Dendritic cell treated with granulocyte-macrophage colony-stimulating factor and Interleukin-4, amounts not matched to agents 40 ng/mL and 50 ng/mL, for 4 days (primary cell): ENCODE measurements at regions not wholly inside any gene's neighbourhood (a gene's known extent, or its start where the extent isn't known, plus 50 kb on each side); places are given as distances from the start of the nearest gene placed in this dataset.

Experiments used
- H3K27ac Mint-ChIP-seq: one replicate; pipeline ENCODE4 v1.8.0; 2022; ENCODE audit warnings: mild to moderate bottlenecking, mixed read lengths
- H3K27me3 Mint-ChIP-seq: one replicate; pipeline ENCODE4 v1.8.0; 2022; ENCODE audit warnings: mild to moderate bottlenecking, mixed read lengths
- H3K36me3 Mint-ChIP-seq: one replicate; pipeline ENCODE4 v1.8.0; 2022; ENCODE audit warnings: low read depth, mixed read lengths
- H3K4me1 Mint-ChIP-seq: one replicate; pipeline ENCODE4 v1.8.0; 2022; ENCODE audit warnings: low read depth, mixed read lengths
- H3K4me3 Mint-ChIP-seq: one replicate; pipeline ENCODE4 v1.8.0; 2022; ENCODE audit warnings: mild to moderate bottlenecking, moderate library complexity, mixed read lengths
- H3K9me3 Mint-ChIP-seq: one replicate; pipeline ENCODE4 v1.8.0; 2022; ENCODE audit warnings: mixed read lengths
- intact Hi-C: fragments of 100-400 bp; cut with micrococcal nuclease; formaldehyde crosslinking; loops from one replicate; pipeline ENCODE4 v1.15.0; 2022

DNA sequence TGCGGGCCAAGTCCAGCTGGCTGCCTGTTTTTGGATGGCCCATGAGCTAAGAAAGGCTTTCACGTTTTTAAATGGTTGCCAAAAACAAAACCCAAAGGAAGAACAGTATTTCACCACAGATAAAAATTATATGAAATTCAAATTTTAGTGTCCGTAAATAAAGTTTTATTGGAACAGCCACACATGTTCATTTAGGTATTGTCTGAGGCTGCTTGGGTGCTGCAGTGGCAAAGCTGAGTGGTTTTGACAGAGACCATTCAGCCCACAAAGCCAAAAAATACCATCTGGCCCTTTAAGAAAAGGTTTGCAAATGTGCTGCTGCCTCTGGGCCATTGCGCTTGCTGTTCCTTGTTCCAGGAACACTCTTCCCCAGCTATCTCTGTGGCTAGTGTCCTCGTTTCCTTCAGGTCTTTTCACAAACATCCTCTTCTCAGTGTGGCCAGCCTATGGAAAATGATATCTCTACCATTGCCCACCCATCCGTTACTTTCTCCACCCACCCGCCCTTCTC is 232.9 kb upstream of the CIBAR2 start:
- Mint-ChIP-seq H3K27ac (no peak overlapping the region), H3K27me3 (peaks cover 4% of the 10 kb centered on the region), H3K4me3 (no peak overlapping the region), H3K9me3 (peaks cover 6% of the 10 kb centered on the region), H3K36me3 (no peaks in the 10 kb centered on the region), H3K4me1 (no peaks in the 10 kb centered on the region)
- intact Hi-C loops, result no loop called here

GRCh38 chr16:85346404-85347212 is 234.3 kb upstream of the CIBAR2 start:
- Mint-ChIP-seq H3K4me1 (no peaks in the 10 kb centered on the region), H3K27ac (no peak overlapping the region)

GRCh38 chr16:85347213-85347591 is 234.9 kb upstream of the CIBAR2 start:
- Mint-ChIP-seq H3K36me3 (no peaks in the 10 kb centered on the region), H3K4me1 (no peaks in the 10 kb centered on the region), H3K27ac (no peak overlapping the region), H3K27me3 (peaks cover 4% of the 10 kb centered on the region), H3K9me3 (peaks cover 6% of the 10 kb centered on the region), H3K4me3 (no peak overlapping the region)
- intact Hi-C loops, result no loop called here

More at GRCh38 chr16:85346404-85347212, 234.3 kb upstream of the CIBAR2 start:
- no peak overlapping the region for H3K4me3 Mint-ChIP-seq
- H3K27me3 Mint-ChIP-seq, result peaks cover 4% of the 10 kb centered on the region
- intact Hi-C loops, result no loop called here
- H3K36me3 Mint-ChIP-seq, result no peaks in the 10 kb centered on the region
- peaks cover 6% of the 10 kb centered on the region for H3K9me3 Mint-ChIP-seq

- intact Hi-C loops, result no loop called here
- H3K36me3 Mint-ChIP-seq, result no peaks in the 10 kb centered on the region
These were observed 236.0 kb upstream of the CIBAR2 start for GRCh38 chr16:85348065-85348840.

DNA sequence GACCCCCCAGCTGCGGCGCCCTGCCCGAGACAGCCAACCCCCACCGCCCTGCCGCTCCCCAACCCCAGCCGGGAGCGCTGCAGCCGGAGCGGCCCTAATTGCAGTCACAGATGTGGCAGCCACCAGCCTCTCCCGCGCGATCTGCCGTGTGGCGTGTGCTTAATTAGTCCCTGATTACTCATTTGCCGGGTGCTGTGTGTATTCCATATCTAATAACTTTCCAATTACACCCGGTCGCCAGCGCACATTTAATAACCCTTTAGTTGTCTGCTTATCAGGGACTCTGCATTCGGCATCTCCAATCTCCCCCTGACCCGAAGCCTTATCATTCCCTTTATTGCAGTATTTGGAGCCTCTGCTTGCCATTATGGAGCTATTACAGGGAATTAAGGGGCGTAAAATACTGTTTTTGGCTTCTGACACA is 236.7 kb upstream of the CIBAR2 start:
- intact Hi-C loops, result no loop called here
- peaks cover 5% of the 10 kb centered on the region for H3K27me3 Mint-ChIP-seq
- H3K4me3 Mint-ChIP-seq, result no peak overlapping the region
- H3K4me1 Mint-ChIP-seq, result no peaks in the 10 kb centered on the region
- no peaks in the 10 kb centered on the region for H3K36me3 Mint-ChIP-seq
- peaks cover 6% of the 10 kb centered on the region for H3K9me3 Mint-ChIP-seq
- no peak overlapping the region for H3K27ac Mint-ChIP-seq

More at GRCh38 chr16:85348065-85348840, 236.0 kb upstream of the CIBAR2 start:
- H3K4me3 Mint-ChIP-seq, result no peak overlapping the region
- peaks cover 6% of the 10 kb centered on the region for H3K9me3 Mint-ChIP-seq
- peaks cover 4% of the 10 kb centered on the region for H3K27me3 Mint-ChIP-seq
- no peaks in the 10 kb centered on the region for H3K4me1 Mint-ChIP-seq
- no peak overlapping the region for H3K27ac Mint-ChIP-seq

- peaks cover 11% of the 10 kb centered on the region for H3K27me3 Mint-ChIP-seq
- intact Hi-C loops, result no loop called here
- no peak overlapping the region for H3K27ac Mint-ChIP-seq
- H3K36me3 Mint-ChIP-seq, result no peaks in the 10 kb centered on the region
- peaks cover 6% of the 10 kb centered on the region for H3K9me3 Mint-ChIP-seq
- H3K4me3 Mint-ChIP-seq, result no peak overlapping the region
- no peaks in the 10 kb centered on the region for H3K4me1 Mint-ChIP-seq
These were observed 237.3 kb upstream of the CIBAR2 start for GRCh38 chr16:85349365-85350145.

- no peaks in the 10 kb centered on the region for H3K36me3 Mint-ChIP-seq
- no peaks in the 10 kb centered on the region for H3K4me1 Mint-ChIP-seq
- no peak overlapping the region for H3K4me3 Mint-ChIP-seq
- H3K27me3 Mint-ChIP-seq, result peaks cover 15% of the 10 kb centered on the region
- no peak overlapping the region for H3K27ac Mint-ChIP-seq
- intact Hi-C loops, result no loop called here
- H3K9me3 Mint-ChIP-seq, result peaks cover 6% of the 10 kb centered on the region
These were observed 238.0 kb upstream of the CIBAR2 start for GRCh38 chr16:85350146-85350728.

DNA sequence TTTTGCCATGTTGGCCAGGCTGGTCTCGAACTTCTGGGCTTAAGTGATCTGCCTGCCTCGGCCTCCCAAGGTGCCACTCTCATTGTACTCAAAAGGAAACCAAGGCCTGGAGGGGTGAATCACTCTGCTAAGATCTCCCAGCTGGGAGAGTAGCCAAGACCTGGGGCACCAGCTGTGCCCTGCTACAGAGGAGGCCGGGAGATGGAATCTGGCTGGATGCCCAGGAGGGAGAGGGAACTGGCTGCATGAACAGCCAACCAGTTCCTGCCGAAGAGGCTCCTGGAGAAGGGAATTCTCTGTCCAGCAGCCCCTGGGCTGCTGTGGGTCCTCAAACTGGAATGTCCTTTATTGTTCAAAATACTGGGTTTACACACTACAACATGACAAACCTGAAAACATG is 238.7 kb upstream of the CIBAR2 start:
- peaks cover 17% of the 10 kb centered on the region for H3K27me3 Mint-ChIP-seq
- intact Hi-C loops, result no loop called here
- no peak overlapping the region for H3K27ac Mint-ChIP-seq
- H3K9me3 Mint-ChIP-seq, result peaks cover 6% of the 10 kb centered on the region
- H3K36me3 Mint-ChIP-seq, result no peaks in the 10 kb centered on the region
- H3K4me3 Mint-ChIP-seq, result no peak overlapping the region
- no peaks in the 10 kb centered on the region for H3K4me1 Mint-ChIP-seq

DNA sequence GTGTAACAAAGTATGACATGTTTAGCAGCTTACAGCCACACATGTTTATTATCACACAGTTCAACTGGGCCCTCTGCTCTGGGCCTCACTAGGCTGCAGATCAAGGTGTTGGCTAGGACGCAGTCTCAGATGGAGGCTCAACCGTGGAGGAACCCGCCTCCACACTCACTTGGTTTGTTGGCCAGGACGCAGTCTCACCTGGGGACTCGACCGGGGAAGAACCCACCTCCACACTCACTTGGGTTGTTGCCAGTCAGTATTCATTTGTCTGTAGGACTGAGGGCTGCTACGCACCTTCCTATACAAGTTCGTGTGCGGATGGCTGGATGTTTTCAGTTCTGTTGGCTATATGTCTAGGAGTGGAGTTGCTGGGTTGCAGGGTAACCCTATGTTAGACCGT is 240.7 kb upstream of the CIBAR2 start:
- no peaks in the 10 kb centered on the region for H3K36me3 Mint-ChIP-seq
- intact Hi-C loops, result no loop called here
- no peak overlapping the region for H3K4me3 Mint-ChIP-seq

DNA sequence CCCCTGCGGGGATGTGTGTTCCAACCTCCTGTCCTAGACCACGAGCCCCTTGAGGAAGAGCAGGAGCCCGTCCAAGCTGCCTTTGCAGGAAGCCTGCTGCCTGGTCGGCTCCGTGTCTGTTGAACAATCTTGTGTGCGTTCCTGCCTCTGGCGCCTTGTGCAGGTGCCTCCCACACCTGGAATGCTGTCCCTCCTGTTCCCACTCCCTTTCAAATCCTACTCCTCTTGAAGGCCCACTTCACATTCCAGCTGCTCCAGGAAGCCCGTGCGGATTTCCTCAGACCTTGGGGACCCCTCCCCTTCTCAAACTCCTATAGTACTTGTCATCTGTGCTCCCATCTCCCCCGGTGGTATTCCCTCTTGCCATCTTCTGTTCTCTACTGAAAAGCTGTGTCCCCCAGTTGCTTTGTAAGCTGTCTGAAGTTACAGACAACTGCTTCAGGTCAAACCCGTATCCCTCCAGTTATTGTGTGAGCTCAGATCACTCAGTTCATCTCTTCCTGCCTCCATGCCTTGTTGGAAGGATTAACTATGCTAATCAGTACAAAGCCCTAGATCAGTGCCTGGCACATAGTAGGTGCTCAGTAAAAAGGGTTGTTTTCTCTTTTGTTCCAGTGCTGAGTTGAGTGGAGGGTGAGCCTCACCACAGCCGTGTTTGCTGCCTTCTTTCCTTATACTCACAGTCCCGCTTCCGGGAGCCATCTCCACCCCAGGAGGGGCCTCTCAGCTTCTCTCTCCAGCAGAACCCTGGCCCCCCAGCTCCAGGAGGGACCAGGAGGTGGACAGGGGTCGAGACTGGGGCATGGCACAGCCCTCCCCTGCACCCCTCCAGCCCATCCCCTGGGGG is 241.8 kb upstream of the CIBAR2 start:
- intact Hi-C loops, result no loop called here
- H3K4me1 Mint-ChIP-seq, result no peaks in the 10 kb centered on the region
- no peak overlapping the region for H3K27ac Mint-ChIP-seq
- H3K9me3 Mint-ChIP-seq, result no peaks in the 10 kb centered on the region
- H3K27me3 Mint-ChIP-seq, result peaks cover 17% of the 10 kb centered on the region
- no peak overlapping the region for H3K4me3 Mint-ChIP-seq
- no peaks in the 10 kb centered on the region for H3K36me3 Mint-ChIP-seq

More for the DNA sequence above, 240.7 kb upstream of the CIBAR2 start:
- H3K9me3 Mint-ChIP-seq, result no peaks in the 10 kb centered on the region
- H3K27me3 Mint-ChIP-seq, result peaks cover 17% of the 10 kb centered on the region
- no peaks in the 10 kb centered on the region for H3K4me1 Mint-ChIP-seq
- H3K27ac Mint-ChIP-seq, result no peak overlapping the region

DNA sequence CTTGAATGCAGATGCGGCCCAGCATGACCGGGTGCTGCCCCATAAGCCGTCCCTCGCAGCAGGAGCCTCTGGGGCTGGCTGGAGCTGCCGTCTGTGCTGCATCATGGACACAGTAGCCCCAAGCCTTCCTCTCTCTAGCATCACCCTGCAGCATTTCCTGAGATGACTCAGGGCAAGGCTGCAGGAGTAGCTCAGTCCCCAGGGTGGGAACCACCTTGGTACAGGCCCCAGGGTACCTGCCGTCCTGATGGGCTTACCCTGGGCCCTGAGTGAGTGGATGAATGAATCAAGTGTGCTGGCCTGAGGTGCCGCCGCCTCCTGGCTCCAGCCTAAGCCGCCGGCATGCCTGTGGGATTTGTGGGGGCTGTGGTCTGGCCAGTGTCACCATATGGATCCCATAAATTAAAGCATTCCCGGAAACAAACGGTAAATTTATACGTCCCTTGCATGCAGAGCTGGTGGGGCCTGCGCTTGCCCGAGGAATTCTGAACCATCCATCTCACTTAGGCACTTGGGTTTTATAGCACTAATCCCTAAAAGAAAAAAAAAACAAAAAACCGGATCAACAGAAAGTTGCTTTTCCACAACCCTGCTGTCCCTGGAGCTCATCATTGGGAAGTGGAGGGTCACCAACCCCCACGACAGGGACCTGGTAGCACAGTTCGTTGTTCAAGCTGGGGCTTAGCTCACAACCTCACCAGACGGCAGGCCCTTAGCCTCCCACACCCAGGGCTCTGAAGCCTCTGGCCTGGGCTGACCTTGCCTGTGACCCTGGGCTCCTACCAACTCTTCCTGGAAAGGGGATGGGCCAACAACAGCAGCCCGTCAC is 242.6 kb upstream of the CIBAR2 start:
- no peaks in the 10 kb centered on the region for H3K36me3 Mint-ChIP-seq
- intact Hi-C loops, result no loop called here
- H3K4me3 Mint-ChIP-seq, result no peak overlapping the region
- no peaks in the 10 kb centered on the region for H3K9me3 Mint-ChIP-seq
- H3K27me3 Mint-ChIP-seq, result peaks cover 17% of the 10 kb centered on the region
- no peaks in the 10 kb centered on the region for H3K4me1 Mint-ChIP-seq
- H3K27ac Mint-ChIP-seq, result no peak overlapping the region

DNA sequence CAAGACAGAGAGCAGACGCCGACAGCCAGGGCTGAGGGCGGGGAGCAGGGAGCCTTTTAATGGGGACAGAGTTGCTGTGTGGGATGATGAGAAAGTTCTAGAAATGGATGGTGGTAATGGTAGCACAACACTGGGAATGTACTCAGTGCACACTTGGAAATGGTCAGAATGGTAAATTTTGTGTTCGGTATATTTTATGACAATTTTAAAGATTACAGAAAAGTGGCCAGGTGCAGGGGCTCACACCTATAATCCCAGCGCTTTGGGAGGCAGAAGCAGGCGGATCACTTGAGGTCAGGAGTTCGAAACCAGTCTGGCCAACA is 243.2 kb upstream of the CIBAR2 start:
- intact Hi-C loops, result no loop called here
- Mint-ChIP-seq H3K27me3 (peaks cover 17% of the 10 kb centered on the region), H3K4me1 (no peaks in the 10 kb centered on the region), H3K4me3 (no peak overlapping the region), H3K9me3 (no peaks in the 10 kb centered on the region), H3K27ac (no peak overlapping the region), H3K36me3 (no peaks in the 10 kb centered on the region)
